ENCODE measurements at regions not wholly inside any gene's neighbourhood (a gene's known extent, or its start where the extent isn't known, plus 50 kb on each side); places are given as distances from the start of the nearest gene placed in this dataset.

GRCh38 chr4:77395481-77395880 lies 210.1 kb upstream of the CXCL13 start:
- Mint-ChIP-seq H3K36me3 (ENCODE audit: insufficient read depth in 1 of 3, low read depth in 3 of 3) (no peaks in the 10 kb centered on the region; a peak in 1 of 7 replicates), H3K9me3 (peaks cover 0 to 3% of the 10 kb centered on the region in 2 experiments; a peak in 1 of 5 replicates), H3K27me3 (ENCODE audit: low read depth) (no peaks in the 10 kb centered on the region), H3K27ac (no peak overlapping the region), H3K4me3 (no peak overlapping the region), H3K4me1 (peaks cover 3 to 6% of the 10 kb centered on the region in 2 experiments; a peak in 1 of 4 replicates)
- H3K23ac ChIP-seq (ENCODE audit: insufficient read length, low read depth, low read length): no peak overlapping the region
- H2AFZ ChIP-seq (ENCODE audit: low read length): no peak overlapping the region
- H3K4ac ChIP-seq (ENCODE audit: low read depth, low read length): no peak overlapping the region
- no peaks in the 10 kb centered on the region for H3K79me2 ChIP-seq (ENCODE audit: insufficient read depth, low read length)
- no peak overlapping the region for H2BK5ac ChIP-seq (ENCODE audit: insufficient read length, low read length)
- WGBS (ENCODE audit: extremely low coverage, insufficient read length, low lambda C conversion rate): no CpG with 5 or more reads among the region's 1 CpG
- no peak overlapping the region for H2BK20ac ChIP-seq (ENCODE audit: low read depth, low read length, poor library complexity, severe bottlenecking)
- no peak overlapping the region for H2AK5ac ChIP-seq (ENCODE audit: insufficient read length, low read length)
- no peaks in the 10 kb centered on the region for H3K79me1 ChIP-seq (ENCODE audit: insufficient read depth, low read depth, low read length, poor library complexity, severe bottlenecking)
- no peak for TF ChIP-seq CTCF (conservative IDR thresholded peaks at IDR 0.05)
- no peak overlapping the region for H3K18ac ChIP-seq (ENCODE audit: insufficient read length, low read depth, low read length)
- no peak overlapping the region for H2BK15ac ChIP-seq (ENCODE audit: low read depth, low read length)
- H2BK120ac ChIP-seq (ENCODE audit: low read depth, low read length, poor library complexity, severe bottlenecking): no peak overlapping the region
- H3K9ac ChIP-seq (ENCODE audit: extremely low read depth, insufficient read length, low read length): no peak overlapping the region
- no peak overlapping the region for H2BK12ac ChIP-seq (ENCODE audit: insufficient read length, low read depth, low read length)
- H4K8ac ChIP-seq (replicated peaks; ENCODE audit: insufficient read length, low read depth, low read length): no peak overlapping the region
- H4K5ac ChIP-seq (ENCODE audit: insufficient read length, low read depth, low read length): no peak overlapping the region
- no peak overlapping the region for H3K4me2 ChIP-seq (ENCODE audit: insufficient read depth, insufficient read length, low read length)
- H3K27ac ChIP-seq (ENCODE audit: insufficient read length, low read depth, low read length): no peak overlapping the region
- H3K9me3 ChIP-seq (ENCODE audit: control insufficient read depth, low read depth, low read length): no peaks in the 10 kb centered on the region
- no peak for DNase-seq
- no peak overlapping the region for H4K91ac ChIP-seq (ENCODE audit: insufficient read length, low read depth, low read length)
- H3K4me1 ChIP-seq (ENCODE audit: insufficient read depth, low read length): no peaks in the 10 kb centered on the region
- H3T11ph ChIP-seq (ENCODE audit: low read length): no peak overlapping the region
- no peak overlapping the region for H3K14ac ChIP-seq (ENCODE audit: insufficient read depth, low read length)
- H3K27me3 ChIP-seq (ENCODE audit: insufficient read depth, low read length): no peaks in the 10 kb centered on the region
- H3K56ac ChIP-seq (ENCODE audit: insufficient read length, low read depth, low read length): no peak overlapping the region
- H4K20me1 ChIP-seq (ENCODE audit: control insufficient read depth, insufficient read depth, insufficient read length): no peaks in the 10 kb centered on the region
- no peaks in the 10 kb centered on the region for H3K23me2 ChIP-seq (ENCODE audit: insufficient read length, low read depth, low read length, poor library complexity, severe bottlenecking)
